ENCODE measurements at regions not wholly inside any gene's neighbourhood (a gene's known extent, or its start where the extent isn't known, plus 50 kb on each side); places are given as distances from the start of the nearest gene placed in this dataset.

- Mint-ChIP-seq H3K27ac (no peak overlapping the region), H3K36me3 (ENCODE audit: low read depth) (no peaks in the 10 kb centered on the region), H3K4me1 (no peaks in the 10 kb centered on the region), H3K27me3 (no peaks in the 10 kb centered on the region), H3K9me3 (no peaks in the 10 kb centered on the region), H3K4me3 (no peak overlapping the region)
- intact Hi-C loops (cut with micrococcal nuclease), result no loop called here
- DNase-seq, result no peak
Observed at GRCh38 chr11:91981995-91982394, 242.6 kb upstream of the FAT3 start.

GRCh38 chr11:91979775-91980174 is 244.8 kb upstream of the FAT3 start:
- Mint-ChIP-seq H3K27ac (no peak overlapping the region), H3K9me3 (no peaks in the 10 kb centered on the region), H3K4me1 (no peaks in the 10 kb centered on the region), H3K36me3 (ENCODE audit: low read depth) (no peaks in the 10 kb centered on the region), H3K27me3 (no peaks in the 10 kb centered on the region), H3K4me3 (no peak overlapping the region)
- intact Hi-C loops (cut with micrococcal nuclease), result no loop called here
- no peak for DNase-seq

- Mint-ChIP-seq H3K27ac (no peak overlapping the region), H3K9me3 (no peaks in the 10 kb centered on the region), H3K36me3 (ENCODE audit: low read depth) (no peaks in the 10 kb centered on the region)
Observed at GRCh38 chr11:91978747-91979146, 245.9 kb upstream of the FAT3 start.

GRCh38 chr11:91972665-91973266 is 251.9 kb upstream of the FAT3 start:
- Mint-ChIP-seq H3K27ac (no peak overlapping the region), H3K27me3 (no peaks in the 10 kb centered on the region), H3K9me3 (no peaks in the 10 kb centered on the region), H3K4me3 (no peak overlapping the region), H3K36me3 (ENCODE audit: low read depth) (no peaks in the 10 kb centered on the region), H3K4me1 (no peaks in the 10 kb centered on the region)
- intact Hi-C loops (cut with micrococcal nuclease), result no loop called here
- no peak for DNase-seq

More at GRCh38 chr11:91978747-91979146, 245.9 kb upstream of the FAT3 start:
- Mint-ChIP-seq H3K4me1 (no peaks in the 10 kb centered on the region), H3K4me3 (no peak overlapping the region), H3K27me3 (no peaks in the 10 kb centered on the region)
- intact Hi-C loops (cut with micrococcal nuclease), result no loop called here
- no peak for DNase-seq

- intact Hi-C loops (cut with micrococcal nuclease), result no loop called here
- Mint-ChIP-seq H3K4me3 (no peak overlapping the region), H3K27ac (no peak overlapping the region), H3K9me3 (no peaks in the 10 kb centered on the region), H3K36me3 (ENCODE audit: low read depth) (no peaks in the 10 kb centered on the region), H3K27me3 (no peaks in the 10 kb centered on the region), H3K4me1 (no peaks in the 10 kb centered on the region)
- no peak for DNase-seq
Observed at GRCh38 chr11:91970624-91971023, 254.0 kb upstream of the FAT3 start.

GRCh38 chr11:91969486-91969885 is 255.1 kb upstream of the FAT3 start:
- DNase-seq, result no peak
- no peaks in the 10 kb centered on the region for H3K36me3 Mint-ChIP-seq (ENCODE audit: low read depth)
- no peak overlapping the region for H3K4me3 Mint-ChIP-seq
- no peaks in the 10 kb centered on the region for H3K27me3 Mint-ChIP-seq
- H3K4me1 Mint-ChIP-seq, result no peaks in the 10 kb centered on the region
- peaks cover 4% of the 10 kb centered on the region for H3K9me3 Mint-ChIP-seq
- no peak overlapping the region for H3K27ac Mint-ChIP-seq
- intact Hi-C loops (cut with micrococcal nuclease), result no loop called here

GRCh38 chr11:91967691-91968045 is 256.9 kb upstream of the FAT3 start:
- H3K27me3 Mint-ChIP-seq, result no peaks in the 10 kb centered on the region
- DNase-seq, result no peak
- intact Hi-C loops (cut with micrococcal nuclease), result no loop called here
- no peak overlapping the region for H3K27ac Mint-ChIP-seq
- H3K4me1 Mint-ChIP-seq, result no peaks in the 10 kb centered on the region
- no peak overlapping the region for H3K4me3 Mint-ChIP-seq
- H3K9me3 Mint-ChIP-seq, result peaks cover 5% of the 10 kb centered on the region
- H3K36me3 Mint-ChIP-seq (ENCODE audit: low read depth), result no peaks in the 10 kb centered on the region

- no peak overlapping the region for H3K27ac Mint-ChIP-seq
- H3K27me3 Mint-ChIP-seq, result no peaks in the 10 kb centered on the region
- H3K4me3 Mint-ChIP-seq, result no peak overlapping the region
- no peaks in the 10 kb centered on the region for H3K36me3 Mint-ChIP-seq (ENCODE audit: low read depth)
- DNase-seq, result no peak
- intact Hi-C loops (cut with micrococcal nuclease), result no loop called here
- H3K4me1 Mint-ChIP-seq, result no peaks in the 10 kb centered on the region
- H3K9me3 Mint-ChIP-seq, result peaks cover 5% of the 10 kb centered on the region
Observed at GRCh38 chr11:91967026-91967690, 257.5 kb upstream of the FAT3 start.

- H3K4me3 Mint-ChIP-seq, result no peak overlapping the region
- intact Hi-C loops (cut with micrococcal nuclease), result no loop called here
- H3K9me3 Mint-ChIP-seq, result peaks cover 5% of the 10 kb centered on the region
- H3K27ac Mint-ChIP-seq, result no peak overlapping the region
- no peaks in the 10 kb centered on the region for H3K4me1 Mint-ChIP-seq
- no peaks in the 10 kb centered on the region for H3K36me3 Mint-ChIP-seq (ENCODE audit: low read depth)
- DNase-seq, result no peak
- no peaks in the 10 kb centered on the region for H3K27me3 Mint-ChIP-seq
Observed at GRCh38 chr11:91966368-91966767, 258.2 kb upstream of the FAT3 start.

- Mint-ChIP-seq H3K27ac (no peak overlapping the region), H3K36me3 (ENCODE audit: low read depth) (no peaks in the 10 kb centered on the region), H3K27me3 (no peaks in the 10 kb centered on the region), H3K4me3 (no peak overlapping the region), H3K4me1 (no peaks in the 10 kb centered on the region), H3K9me3 (peaks cover 16% of the 10 kb centered on the region)
- intact Hi-C loops (cut with micrococcal nuclease), result no loop called here
- DNase-seq, result no peak
Observed at GRCh38 chr11:91960770-91961169, 263.8 kb upstream of the FAT3 start.

- intact Hi-C loops (cut with micrococcal nuclease), result no loop called here
Observed at GRCh38 chr11:91959411-91959810, 265.2 kb upstream of the FAT3 start.

GRCh38 chr11:91956711-91957110 is 267.9 kb upstream of the FAT3 start:
- Mint-ChIP-seq H3K27ac (no peak overlapping the region), H3K4me3 (no peak overlapping the region), H3K27me3 (no peaks in the 10 kb centered on the region), H3K4me1 (no peaks in the 10 kb centered on the region), H3K9me3 (peaks cover 10% of the 10 kb centered on the region), H3K36me3 (ENCODE audit: low read depth) (no peaks in the 10 kb centered on the region)
- intact Hi-C loops (cut with micrococcal nuclease), result no loop called here
- DNase-seq, result no peak

More at GRCh38 chr11:91959411-91959810, 265.2 kb upstream of the FAT3 start:
- Mint-ChIP-seq H3K4me3 (no peak overlapping the region), H3K27me3 (no peaks in the 10 kb centered on the region), H3K4me1 (no peaks in the 10 kb centered on the region), H3K9me3 (peaks cover 10% of the 10 kb centered on the region), H3K36me3 (ENCODE audit: low read depth) (no peaks in the 10 kb centered on the region), H3K27ac (no peak overlapping the region)
- DNase-seq, result no peak

GRCh38 chr11:91955206-91955605 is 269.4 kb upstream of the FAT3 start:
- Mint-ChIP-seq H3K27me3 (no peaks in the 10 kb centered on the region), H3K9me3 (no peaks in the 10 kb centered on the region), H3K4me1 (no peaks in the 10 kb centered on the region), H3K27ac (no peak overlapping the region), H3K36me3 (ENCODE audit: low read depth) (no peaks in the 10 kb centered on the region), H3K4me3 (no peak overlapping the region)
- DNase-seq, result no peak
- intact Hi-C loops (cut with micrococcal nuclease), result no loop called here

GRCh38 chr11:91952056-91952455 is 272.6 kb upstream of the FAT3 start:
- no peaks in the 10 kb centered on the region for H3K4me1 Mint-ChIP-seq
- no peaks in the 10 kb centered on the region for H3K36me3 Mint-ChIP-seq (ENCODE audit: low read depth)
- H3K9me3 Mint-ChIP-seq, result no peaks in the 10 kb centered on the region
- DNase-seq, result no peak
- H3K27me3 Mint-ChIP-seq, result no peaks in the 10 kb centered on the region
- H3K27ac Mint-ChIP-seq, result no peak overlapping the region
- intact Hi-C loops (cut with micrococcal nuclease), result no loop called here
- H3K4me3 Mint-ChIP-seq, result no peak overlapping the region

All from activated CD4-positive, alpha-beta T cell treated with anti-CD3 and anti-CD28 coated beads, Interleukin-2, amount 10 ng/mL, durations not matched to agents 24 days and 14 days (primary cell).